ENCODE measurements at regions not wholly inside any gene's neighbourhood (a gene's known extent, or its start where the extent isn't known, plus 50 kb on each side); places are given as distances from the start of the nearest gene placed in this dataset.
"Not testable (repeated sequence)": the region's sequence is repeated elsewhere in the genome, so short reads cannot be mapped to it uniquely, and the experiment has no call there.

- no peak overlapping the region for H3K4me3 Mint-ChIP-seq
- DNase-seq = no peak
- H3K36me3 Mint-ChIP-seq (ENCODE audit: low read depth) = no peaks in the 10 kb centered on the region
- H3K27ac Mint-ChIP-seq = no peak overlapping the region
- H3K9me3 Mint-ChIP-seq = peaks cover 9% of the 10 kb centered on the region
- H3K27me3 Mint-ChIP-seq = no peaks in the 10 kb centered on the region
- no peaks in the 10 kb centered on the region for H3K4me1 Mint-ChIP-seq
- no peak for ATAC-seq
These were observed 1257.8 kb downstream of the RPA4 start for GRCh38 chrX:98141466-98141865.

- Mint-ChIP-seq H3K27ac (no peak overlapping the region), H3K9me3 (no peaks in the 10 kb centered on the region), H3K4me1 (no peaks in the 10 kb centered on the region), H3K4me3 (no peak overlapping the region), H3K27me3 (no peaks in the 10 kb centered on the region), H3K36me3 (ENCODE audit: low read depth) (no peaks in the 10 kb centered on the region)
- ATAC-seq (no peak), DNase-seq (no peak)
These were observed 1307.3 kb downstream of the RPA4 start for GRCh38 chrX:98191003-98191402.

- no peak for ATAC-seq
- Mint-ChIP-seq H3K36me3 (ENCODE audit: low read depth) (no peaks in the 10 kb centered on the region), H3K4me3 (no peak overlapping the region), H3K27me3 (no peaks in the 10 kb centered on the region), H3K4me1 (no peaks in the 10 kb centered on the region), H3K9me3 (peaks cover 4% of the 10 kb centered on the region), H3K27ac (no peak overlapping the region)
- DNase-seq = no peak
These were observed 1310.3 kb downstream of the RPA4 start for GRCh38 chrX:98194036-98194435.

- Mint-ChIP-seq H3K4me3 (no peak overlapping the region), H3K9me3 (peaks cover 3% of the 10 kb centered on the region), H3K36me3 (ENCODE audit: low read depth) (no peaks in the 10 kb centered on the region), H3K4me1 (no peaks in the 10 kb centered on the region), H3K27ac (no peak overlapping the region), H3K27me3 (no peaks in the 10 kb centered on the region)
- DNase-seq (no peak), ATAC-seq (no peak)
These were observed 1320.1 kb downstream of the RPA4 start for GRCh38 chrX:98203800-98204199.

- Mint-ChIP-seq H3K4me1 (no peaks in the 10 kb centered on the region), H3K27ac (no peak overlapping the region), H3K4me3 (no peak overlapping the region), H3K36me3 (ENCODE audit: low read depth) (no peaks in the 10 kb centered on the region), H3K9me3 (no peaks in the 10 kb centered on the region), H3K27me3 (no peaks in the 10 kb centered on the region)
- ATAC-seq (no peak), DNase-seq (no peak)
These were observed 1324.2 kb downstream of the RPA4 start for GRCh38 chrX:98207947-98208346.

- no peaks in the 10 kb centered on the region for H3K9me3 Mint-ChIP-seq
- H3K4me1 Mint-ChIP-seq = no peaks in the 10 kb centered on the region
- no peak for DNase-seq
- no peaks in the 10 kb centered on the region for H3K27me3 Mint-ChIP-seq
- no peak for ATAC-seq
- H3K4me3 Mint-ChIP-seq = no peak overlapping the region
- no peak overlapping the region for H3K27ac Mint-ChIP-seq
- H3K36me3 Mint-ChIP-seq (ENCODE audit: low read depth) = no peaks in the 10 kb centered on the region
These were observed 1347.3 kb downstream of the RPA4 start for GRCh38 chrX:98231003-98231402.

- not testable (repeated sequence) for ATAC-seq; H3K27me3 Mint-ChIP-seq; H3K36me3 Mint-ChIP-seq (ENCODE audit: low read depth); H3K4me1 Mint-ChIP-seq; H3K27ac Mint-ChIP-seq; H3K9me3 Mint-ChIP-seq; DNase-seq; H3K4me3 Mint-ChIP-seq
These were observed 1356.4 kb downstream of the RPA4 start for GRCh38 chrX:98240061-98240460.

GRCh38 chrX:98263135-98263534 lies 1379.4 kb downstream of the RPA4 start:
- Mint-ChIP-seq H3K4me1 (no peaks in the 10 kb centered on the region), H3K27ac (no peak overlapping the region), H3K4me3 (no peak overlapping the region), H3K9me3 (no peaks in the 10 kb centered on the region), H3K36me3 (ENCODE audit: low read depth) (no peaks in the 10 kb centered on the region), H3K27me3 (no peaks in the 10 kb centered on the region)
- ATAC-seq (no peak), DNase-seq (no peak)

- H3K9me3 Mint-ChIP-seq = no peaks in the 10 kb centered on the region
- H3K4me1 Mint-ChIP-seq = no peaks in the 10 kb centered on the region
- ATAC-seq (no peak), DNase-seq (no peak)
- H3K4me3 Mint-ChIP-seq = no peak overlapping the region
- no peak overlapping the region for H3K27ac Mint-ChIP-seq
- no peaks in the 10 kb centered on the region for H3K27me3 Mint-ChIP-seq
- no peaks in the 10 kb centered on the region for H3K36me3 Mint-ChIP-seq (ENCODE audit: low read depth)
These were observed 1406.0 kb downstream of the RPA4 start for GRCh38 chrX:98289726-98290125.

GRCh38 chrX:98294310-98294709 lies 1410.6 kb downstream of the RPA4 start:
- Mint-ChIP-seq H3K4me1 (no peaks in the 10 kb centered on the region), H3K9me3 (no peaks in the 10 kb centered on the region), H3K27ac (no peak overlapping the region), H3K36me3 (ENCODE audit: low read depth) (no peaks in the 10 kb centered on the region), H3K4me3 (no peak overlapping the region), H3K27me3 (no peaks in the 10 kb centered on the region)
- ATAC-seq (no peak), DNase-seq (no peak)

GRCh38 chrX:98296129-98296528 lies 1412.4 kb downstream of the RPA4 start:
- no peaks in the 10 kb centered on the region for H3K27me3 Mint-ChIP-seq
- no peak for ATAC-seq
- no peaks in the 10 kb centered on the region for H3K36me3 Mint-ChIP-seq (ENCODE audit: low read depth)
- no peaks in the 10 kb centered on the region for H3K9me3 Mint-ChIP-seq
- no peak for DNase-seq
- H3K4me1 Mint-ChIP-seq = no peaks in the 10 kb centered on the region
- H3K4me3 Mint-ChIP-seq = no peak overlapping the region
- H3K27ac Mint-ChIP-seq = no peak overlapping the region

- DNase-seq = no peak
- H3K9me3 Mint-ChIP-seq = no peaks in the 10 kb centered on the region
- ATAC-seq = no peak
- H3K4me3 Mint-ChIP-seq = no peak overlapping the region
- H3K27ac Mint-ChIP-seq = no peak overlapping the region
- no peaks in the 10 kb centered on the region for H3K4me1 Mint-ChIP-seq
- H3K36me3 Mint-ChIP-seq (ENCODE audit: low read depth) = no peaks in the 10 kb centered on the region
- no peaks in the 10 kb centered on the region for H3K27me3 Mint-ChIP-seq
These were observed 1416.1 kb downstream of the RPA4 start for GRCh38 chrX:98299785-98300184.

GRCh38 chrX:98300536-98300935 lies 1416.8 kb downstream of the RPA4 start:
- DNase-seq; H3K36me3 Mint-ChIP-seq (ENCODE audit: low read depth); H3K27ac Mint-ChIP-seq; H3K9me3 Mint-ChIP-seq; H3K4me1 Mint-ChIP-seq; ATAC-seq; H3K4me3 Mint-ChIP-seq; H3K27me3 Mint-ChIP-seq: not testable (repeated sequence)

- DNase-seq = no peak
- Mint-ChIP-seq H3K27me3 (no peaks in the 10 kb centered on the region), H3K9me3 (peaks cover 8% of the 10 kb centered on the region), H3K36me3 (ENCODE audit: low read depth) (no peaks in the 10 kb centered on the region), H3K4me1 (no peaks in the 10 kb centered on the region), H3K27ac (no peak overlapping the region), H3K4me3 (no peak overlapping the region)
- ATAC-seq = no peak
These were observed 1447.7 kb downstream of the RPA4 start for GRCh38 chrX:98331407-98331806.

- Mint-ChIP-seq H3K4me1 (no peaks in the 10 kb centered on the region), H3K27ac (no peak overlapping the region), H3K36me3 (ENCODE audit: low read depth) (no peaks in the 10 kb centered on the region), H3K4me3 (no peak overlapping the region), H3K9me3 (peaks cover 4% of the 10 kb centered on the region), H3K27me3 (no peaks in the 10 kb centered on the region)
- no peak for ATAC-seq
- DNase-seq = no peak
These were observed 1454.8 kb downstream of the RPA4 start for GRCh38 chrX:98338544-98338943.

- Mint-ChIP-seq H3K9me3 (no peaks in the 10 kb centered on the region), H3K27ac (no peak overlapping the region), H3K27me3 (no peaks in the 10 kb centered on the region), H3K4me3 (no peak overlapping the region), H3K36me3 (ENCODE audit: low read depth) (peaks cover 2% of the 10 kb centered on the region), H3K4me1 (no peaks in the 10 kb centered on the region)
- no peak for ATAC-seq
- DNase-seq = no peak
These were observed 1467.2 kb downstream of the RPA4 start for GRCh38 chrX:98350940-98351339.

All from activated naive CD8-positive, alpha-beta T cell treated with anti-CD3 and anti-CD28 coated beads, Interleukin-2, amount 50 U/mL, for 24 hours (primary cell).